H9 (cell line): ENCODE measurements at regions not wholly inside any gene's neighbourhood (a gene's known extent, or its start where the extent isn't known, plus 50 kb on each side); places are given as distances from the start of the nearest gene placed in this dataset.
"Not testable (repeated sequence)": the region's sequence is repeated elsewhere in the genome, so short reads cannot be mapped to it uniquely, and the experiment has no call there.

Experiments used
- DNase-seq: peaks from one replicate; pipeline ENCODE4 v3.0.0-alpha.2; 2017
- H2AFZ ChIP-seq: one replicate; pipeline ENCODE4 v1.6.1; 2013; ENCODE audit warnings: mild to moderate bottlenecking, low read length, control low read depth, moderate library complexity
- H2AK5ac ChIP-seq: 2 replicates; pipeline ENCODE4 v1.6.1; 2013; ENCODE audit warnings: low read length, control low read depth, mixed read lengths; ENCODE audit not compliant: insufficient read length
- H2BK120ac ChIP-seq: one replicate; pipeline ENCODE4 v1.6.1; 2013; ENCODE audit warnings: low read depth, mild to moderate bottlenecking, low read length, control low read depth, inconsistent platforms; ENCODE audit not compliant: poor library complexity, severe bottlenecking
- H2BK12ac ChIP-seq: 2 replicates; pipeline ENCODE4 v1.6.1; 2013; ENCODE audit warnings: low read length, control low read depth, mixed read lengths, low read depth; ENCODE audit not compliant: insufficient read length
- H2BK15ac ChIP-seq: 2 replicates; pipeline ENCODE4 v1.6.1; 2013; ENCODE audit warnings: low read depth, low read length, control low read depth
- H2BK20ac ChIP-seq: one replicate; pipeline ENCODE4 v1.6.1; 2013; ENCODE audit warnings: low read depth, mild to moderate bottlenecking, low read length, control low read depth, inconsistent platforms; ENCODE audit not compliant: poor library complexity, severe bottlenecking
- H2BK5ac ChIP-seq: 2 replicates; pipeline ENCODE4 v1.6.1; 2013; ENCODE audit warnings: low read length, control low read depth, mixed read lengths; ENCODE audit not compliant: insufficient read length
- H3K14ac ChIP-seq: 2 replicates; pipeline ENCODE4 v1.6.1; 2013; ENCODE audit warnings: low read length, control low read depth; ENCODE audit not compliant: insufficient read depth
- H3K18ac ChIP-seq: 2 replicates; pipeline ENCODE4 v1.6.1; 2013; ENCODE audit warnings: low read depth, mild to moderate bottlenecking, mixed read lengths, low read length, control low read depth; ENCODE audit not compliant: insufficient read length
- H3K23ac ChIP-seq: 2 replicates; pipeline ENCODE4 v1.6.1; 2013; ENCODE audit warnings: low read length, control low read depth, mixed read lengths, low read depth; ENCODE audit not compliant: insufficient read length
- H3K23me2 ChIP-seq: 2 replicates; pipeline ENCODE4 v1.6.1; 2013; ENCODE audit warnings: low read depth, mild to moderate bottlenecking, mixed read lengths, low read length, control low read depth; ENCODE audit not compliant: insufficient read length, poor library complexity, severe bottlenecking
- H3K27ac ChIP-seq: 2 replicates; pipeline ENCODE4 v1.5.1; 2013; ENCODE audit warnings: low read length, control low read depth, mixed read lengths, low read depth; ENCODE audit not compliant: insufficient read length
- H3K27me3 ChIP-seq: 2 replicates; pipeline ENCODE4 v1.6.1; 2013; ENCODE audit warnings: low read length, control low read depth, inconsistent platforms; ENCODE audit not compliant: insufficient read depth
- H3K4ac ChIP-seq: 2 replicates; pipeline ENCODE4 v1.6.1; 2013; ENCODE audit warnings: low read depth, mild to moderate bottlenecking, control low read depth, inconsistent platforms, low read length, moderate library complexity
- H3K4me1 ChIP-seq: 2 replicates; pipeline ENCODE4 v1.6.1; 2013; ENCODE audit warnings: low read length, control low read depth, inconsistent platforms; ENCODE audit not compliant: insufficient read depth
- H3K4me2 ChIP-seq: 2 replicates; pipeline ENCODE4 v1.6.1; 2013; ENCODE audit warnings: low read length, control low read depth, mixed read lengths; ENCODE audit not compliant: insufficient read length, insufficient read depth
- H3K56ac ChIP-seq: 2 replicates; pipeline ENCODE4 v1.6.1; 2013; ENCODE audit warnings: low read depth, mild to moderate bottlenecking, mixed read lengths, low read length, control low read depth; ENCODE audit not compliant: insufficient read length
- H3K79me1 ChIP-seq: 2 replicates; pipeline ENCODE4 v1.6.1; 2013; ENCODE audit warnings: low read depth, mild to moderate bottlenecking, moderate library complexity, low read length, control low read depth, inconsistent platforms; ENCODE audit not compliant: insufficient read depth, poor library complexity, severe bottlenecking
- H3K79me2 ChIP-seq: 2 replicates; pipeline ENCODE4 v1.6.1; 2013; ENCODE audit warnings: low read length, control low read depth, inconsistent platforms; ENCODE audit not compliant: insufficient read depth
- H3K9ac ChIP-seq: 2 replicates; pipeline ENCODE4 v1.6.1; 2013; ENCODE audit warnings: low read length, control low read depth, mixed read lengths; ENCODE audit not compliant: insufficient read length; ENCODE audit errors: extremely low read depth
- H3K9me3 ChIP-seq: one replicate; pipeline ENCODE4 v1.6.1; 2013; ENCODE audit warnings: low read depth, low read length, inconsistent platforms; ENCODE audit not compliant: control insufficient read depth
- H3T11ph ChIP-seq: one replicate; pipeline ENCODE4 v1.6.1; 2013; ENCODE audit warnings: mild to moderate bottlenecking, low read length, control low read depth, inconsistent platforms
- H4K20me1 ChIP-seq: one replicate; pipeline ENCODE4 v1.6.1; 2013; ENCODE audit not compliant: control insufficient read depth, insufficient read length, insufficient read depth
- H4K5ac ChIP-seq: 2 replicates; pipeline ENCODE4 v1.6.1; 2013; ENCODE audit warnings: low read depth, mild to moderate bottlenecking, mixed read lengths, low read length, control low read depth; ENCODE audit not compliant: insufficient read length
- H4K8ac ChIP-seq: replicated peaks from 2 replicates; pipeline ENCODE4 v1.6.1; 2013; ENCODE audit warnings: low read length, control low read depth, mixed read lengths, low read depth; ENCODE audit not compliant: insufficient read length
- H4K91ac ChIP-seq: 2 replicates; pipeline ENCODE4 v1.6.1; 2013; ENCODE audit warnings: low read depth, mild to moderate bottlenecking, moderate library complexity, mixed read lengths, low read length, control low read depth; ENCODE audit not compliant: insufficient read length
- H3K27ac Mint-ChIP-seq, 3 experiments: 2 replicates in 2 of 3; 3 replicates in 1 of 3; pipeline ENCODE4 v1.8.0; 2020 to 2021; ENCODE audit warnings: mixed read lengths in 3 of 3, mild to moderate bottlenecking in 1 of 3, moderate library complexity in 1 of 3
- H3K27me3 Mint-ChIP-seq: 2 replicates; pipeline ENCODE4 v1.8.0; 2021; ENCODE audit warnings: low read depth, mild to moderate bottlenecking, moderate library complexity, mixed read lengths
- H3K36me3 Mint-ChIP-seq, 3 experiments: 2 replicates in 2 of 3; 3 replicates in 1 of 3; pipeline ENCODE4 v1.8.0; 2020 to 2021; ENCODE audit warnings: low read depth in 3 of 3, mixed read lengths in 3 of 3; ENCODE audit not compliant: insufficient read depth in 1 of 3
- H3K4me1 Mint-ChIP-seq, 2 experiments: 2 replicates each; pipeline ENCODE4 v1.8.0; 2020; ENCODE audit warnings: mixed read lengths in 2 of 2
- H3K4me3 Mint-ChIP-seq, 2 experiments: 2 replicates in 1 of 2; 3 replicates in 1 of 2; pipeline ENCODE4 v1.8.0; 2020 to 2021; ENCODE audit warnings: mild to moderate bottlenecking in 2 of 2, mixed read lengths in 2 of 2, moderate library complexity in 1 of 2
- H3K9me3 Mint-ChIP-seq, 2 experiments: 2 replicates in 1 of 2; 3 replicates in 1 of 2; pipeline ENCODE4 v1.8.0; 2020; ENCODE audit warnings: mild to moderate bottlenecking in 2 of 2, mixed read lengths in 2 of 2, moderate library complexity in 1 of 2
- WGBS: extraction: QIAGEN DNeasy Blood & Tissue Kit; methylation state at CpG from one replicate; pipeline ENCODE4 v1.1.7; 2013; ENCODE audit warnings: missing lambda C conversion rate, low lambda C conversion rate, mixed read lengths; ENCODE audit not compliant: insufficient read length; ENCODE audit errors: extremely low coverage; 5-methylcytosine and 5-hydroxymethylcytosine counted together
- TF ChIP-seq, protein P1 (sequence below): fragments of 200-600 bp; sonication (generic); conservative IDR thresholded peaks from 3 replicates; pipeline ENCODE4 v1.8.0; 2021; ENCODE audit warnings: antibody characterized with exemption, mild to moderate bottlenecking

DNA sequence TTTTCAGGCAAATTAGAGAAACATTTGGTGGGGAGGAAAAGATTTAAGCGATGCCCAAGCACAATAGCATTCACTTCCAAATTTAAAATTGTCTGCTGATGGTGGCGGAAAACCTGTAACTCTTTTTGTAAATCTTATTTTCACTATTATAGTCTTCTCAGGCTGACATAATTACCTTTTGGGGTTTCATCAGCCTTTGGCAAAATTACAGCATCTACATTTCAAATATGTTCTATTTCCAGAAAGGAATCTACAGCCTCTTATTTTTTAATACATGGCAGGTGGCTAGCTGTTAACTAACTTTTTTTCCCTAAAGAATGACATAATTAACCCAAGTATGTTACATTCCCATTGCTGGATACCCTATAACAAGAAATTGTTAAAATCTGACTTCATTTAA, 391.5 kb upstream of the CCDC54 start:
- Histone ChIP-seq H3K23ac (no peak overlapping the region), H3K9ac (no peak overlapping the region), H3K4me2 (no peak overlapping the region), H2AK5ac (no peak overlapping the region), H4K91ac (no peak overlapping the region), H4K20me1 (no peaks in the 10 kb centered on the region), H2BK20ac (no peak overlapping the region), H3K4me1 (no peaks in the 10 kb centered on the region), H3K18ac (no peak overlapping the region), H2BK120ac (no peak overlapping the region), H3K56ac (no peak overlapping the region), H2BK15ac (no peak overlapping the region), H3K23me2 (no peaks in the 10 kb centered on the region), H2BK5ac (no peak overlapping the region), H3K9me3 (no peaks in the 10 kb centered on the region), H3K14ac (no peak overlapping the region), H3T11ph (no peak overlapping the region), H2AFZ (no peak overlapping the region), H3K79me1 (no peaks in the 10 kb centered on the region), H3K79me2 (no peaks in the 10 kb centered on the region; the same call in 1 of the 2 replicates), H3K4ac (no peak overlapping the region), H2BK12ac (no peak overlapping the region), H3K27ac (no peak overlapping the region), H4K8ac (no peak overlapping the region), H3K27me3 (no peaks in the 10 kb centered on the region), H4K5ac (no peak overlapping the region)
- Mint-ChIP-seq H3K27me3 (no peaks in the 10 kb centered on the region), H3K9me3 (peaks cover 14 to 17% of the 10 kb centered on the region in 2 experiments), H3K36me3 (peaks cover 6 to 16% (median 10%) of the 10 kb centered on the region in 3 experiments), H3K27ac (no peak overlapping the region), H3K4me1 (no peaks in the 10 kb centered on the region), H3K4me3 (no peak overlapping the region)
- no CpG with 5 or more reads among the region's 2 CpGs for whole genome bisulfite sequencing
- TF ChIP-seq, protein P1, sequence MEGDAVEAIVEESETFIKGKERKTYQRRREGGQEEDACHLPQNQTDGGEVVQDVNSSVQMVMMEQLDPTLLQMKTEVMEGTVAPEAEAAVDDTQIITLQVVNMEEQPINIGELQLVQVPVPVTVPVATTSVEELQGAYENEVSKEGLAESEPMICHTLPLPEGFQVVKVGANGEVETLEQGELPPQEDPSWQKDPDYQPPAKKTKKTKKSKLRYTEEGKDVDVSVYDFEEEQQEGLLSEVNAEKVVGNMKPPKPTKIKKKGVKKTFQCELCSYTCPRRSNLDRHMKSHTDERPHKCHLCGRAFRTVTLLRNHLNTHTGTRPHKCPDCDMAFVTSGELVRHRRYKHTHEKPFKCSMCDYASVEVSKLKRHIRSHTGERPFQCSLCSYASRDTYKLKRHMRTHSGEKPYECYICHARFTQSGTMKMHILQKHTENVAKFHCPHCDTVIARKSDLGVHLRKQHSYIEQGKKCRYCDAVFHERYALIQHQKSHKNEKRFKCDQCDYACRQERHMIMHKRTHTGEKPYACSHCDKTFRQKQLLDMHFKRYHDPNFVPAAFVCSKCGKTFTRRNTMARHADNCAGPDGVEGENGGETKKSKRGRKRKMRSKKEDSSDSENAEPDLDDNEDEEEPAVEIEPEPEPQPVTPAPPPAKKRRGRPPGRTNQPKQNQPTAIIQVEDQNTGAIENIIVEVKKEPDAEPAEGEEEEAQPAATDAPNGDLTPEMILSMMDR: no peak
- no peak for DNase-seq

- not testable (repeated sequence) for H3K9ac ChIP-seq, H3K56ac ChIP-seq, DNase-seq, H3K27me3 Mint-ChIP-seq, H3K4ac ChIP-seq, H2AFZ ChIP-seq, H2BK15ac ChIP-seq, H3K4me3 Mint-ChIP-seq, H3K23ac ChIP-seq, H3K27me3 ChIP-seq, H3K79me2 ChIP-seq, H4K20me1 ChIP-seq, H2BK20ac ChIP-seq, H3K9me3 ChIP-seq, H3K4me2 ChIP-seq, H2AK5ac ChIP-seq, H4K8ac ChIP-seq, H2BK12ac ChIP-seq, H3K4me1 ChIP-seq, H3T11ph ChIP-seq, H3K23me2 ChIP-seq, H4K91ac ChIP-seq, H3K18ac ChIP-seq, H2BK120ac ChIP-seq, H3K27ac ChIP-seq, H3K14ac ChIP-seq, H2BK5ac ChIP-seq, H4K5ac ChIP-seq, H3K79me1 ChIP-seq
- WGBS: no CpG with 5 or more reads among the region's 21 CpGs
- peaks cover 18% of the 10 kb centered on the region in 2 experiments for H3K4me1 Mint-ChIP-seq
- peaks cover 20 to 24% of the 10 kb centered on the region in 2 experiments for H3K9me3 Mint-ChIP-seq
- H3K27ac Mint-ChIP-seq: peak overlapping the region in 2 of 3 experiments; percentile 40 to 41; a peak in 2 of 7 replicates
- peaks cover 23 to 49% (median 27%) of the 10 kb centered on the region in 3 experiments for H3K36me3 Mint-ChIP-seq
These were observed 378.2 kb upstream of the CCDC54 start for GRCh38 chr3:106998841-106999682.
